HG03469 (cell line): ENCODE measurements at regions not wholly inside any gene's neighbourhood (a gene's known extent, or its start where the extent isn't known, plus 50 kb on each side); places are given as distances from the start of the nearest gene placed in this dataset.

Experiments
- ATAC-seq: cut with Tn5 transposase; IDR thresholded peaks from one replicate; pipeline ENCODE4 v1.9.1; 2021; ENCODE audit warnings: mild to moderate bottlenecking, moderate library complexity, moderate number of reproducible peaks; ENCODE audit not compliant: unreplicated experiment

- ATAC-seq: no peak
Measured at GRCh38 chr12:41897593-41897992, 247.1 kb downstream of the GXYLT1 start.

- ATAC-seq: no peak
Measured at GRCh38 chr12:41893491-41893890, 251.2 kb downstream of the GXYLT1 start.

GRCh38 chr12:41892302-41892701, 252.4 kb downstream of the GXYLT1 start:
- no peak for ATAC-seq

GRCh38 chr12:41891226-41891625, 253.4 kb downstream of the GXYLT1 start:
- ATAC-seq: no peak

- no peak for ATAC-seq
Measured at GRCh38 chr12:41888285-41888684, 256.4 kb downstream of the GXYLT1 start.

GRCh38 chr12:41881891-41882805, 262.5 kb downstream of the GXYLT1 start:
- ATAC-seq: no peak

- no peak for ATAC-seq
Measured at GRCh38 chr12:41869432-41869831, 275.2 kb downstream of the GXYLT1 start.

GRCh38 chr12:41866878-41867430, 277.7 kb downstream of the GXYLT1 start:
- no peak for ATAC-seq

GRCh38 chr12:41856228-41856627, 288.4 kb downstream of the GXYLT1 start:
- no peak for ATAC-seq

GRCh38 chr12:41850046-41850445, 294.6 kb downstream of the GXYLT1 start:
- ATAC-seq: no peak

GRCh38 chr12:41846718-41847117, 298.0 kb downstream of the GXYLT1 start:
- ATAC-seq: no peak

GRCh38 chr12:41836416-41836815, 308.3 kb downstream of the GXYLT1 start:
- no peak for ATAC-seq

GRCh38 chr12:41835556-41835955, 309.1 kb downstream of the GXYLT1 start:
- no peak for ATAC-seq

- no peak for ATAC-seq
Measured at GRCh38 chr12:41819948-41820347, 324.7 kb downstream of the GXYLT1 start.

GRCh38 chr12:41804026-41804425, 340.6 kb downstream of the GXYLT1 start:
- no peak for ATAC-seq

GRCh38 chr12:41802803-41803202, 341.9 kb downstream of the GXYLT1 start:
- ATAC-seq: no peak

GRCh38 chr12:41801261-41801660, 343.4 kb downstream of the GXYLT1 start:
- no peak for ATAC-seq

GRCh38 chr12:41799671-41800070, 345.0 kb downstream of the GXYLT1 start:
- ATAC-seq: no peak

GRCh38 chr12:41795910-41796309, 348.8 kb downstream of the GXYLT1 start:
- ATAC-seq: no peak

GRCh38 chr12:41795051-41795600, 349.5 kb downstream of the GXYLT1 start:
- no peak for ATAC-seq

GRCh38 chr12:41794336-41794735, 350.3 kb downstream of the GXYLT1 start:
- ATAC-seq: no peak

- ATAC-seq: no peak
Measured at GRCh38 chr12:41784957-41785356, 359.7 kb downstream of the GXYLT1 start.
